ENCODE measurements at regions not wholly inside any gene's neighbourhood (a gene's known extent, or its start where the extent isn't known, plus 50 kb on each side); places are given as distances from the start of the nearest gene placed in this dataset.

- no peak overlapping the region for H3K27ac ChIP-seq
- ChIA-PET POLR2A (no interaction called here), CTCF (interaction anchor here (0.7 to 8.7 kb wide), 9 partner anchors 23 to 472 kb away, joined by 3 to 75 read pairs (median 4); partner anchors contain the start of gene GALNT14)
- DNase-seq (ENCODE audit: low read depth in 1 of 2, low spot score in 1 of 2) (no peak), ATAC-seq (no peak), FAIRE-seq (no peak)
- H3K4me3 ChIP-seq: no peak overlapping the region
- no peaks in the 10 kb centered on the region for H3K9me3 ChIP-seq
- TF ChIP-seq RARB (CRISPR knock-in tag; IDR thresholded peaks at IDR 0.05) (no peak), MAFK (IDR thresholded peaks at IDR 0.05; ENCODE audit: partially characterized antibody) (no peak), HEYL (CRISPR knock-in tag; IDR thresholded peaks at IDR 0.05) (no peak), PBX3 (IDR thresholded peaks at IDR 0.05) (no peak), HOXB13 (CRISPR knock-in tag; IDR thresholded peaks at IDR 0.05; ENCODE audit: low read depth) (no peak), FOXS1 (CRISPR knock-in tag; IDR thresholded peaks at IDR 0.05) (no peak), HDAC2 (IDR thresholded peaks at IDR 0.05) (no peak), BHLHE40 (IDR thresholded peaks at IDR 0.05; ENCODE audit: low read depth, low read length) (no peak), NR3C1 (IDR thresholded peaks at IDR 0.05) (no peak), SMC3 (IDR thresholded peaks at IDR 0.05) (no peak), CEBPB (IDR thresholded peaks at IDR 0.05) (no peak), HOXB5 (CRISPR knock-in tag; IDR thresholded peaks at IDR 0.05) (no peak), EP300 (IDR thresholded peaks at IDR 0.05) (no peak), CBX8 (IDR thresholded peaks at IDR 0.05) (no peak)
- H3K4me2 ChIP-seq: no peak overlapping the region
- no peaks in the 10 kb centered on the region for H3K4me1 ChIP-seq
- 58% methylated on average over 7 of the region's 7 CpGs for WGBS (ENCODE audit: missing lambda C conversion rate)
Measured at GRCh38 chr2:30860003-30860725, 52.9 kb upstream of the CAPN13 start.

Data from A549 (cell line).